Mesenchymal stem cell (in vitro differentiated cells and primary cell): ENCODE measurements at regions not wholly inside any gene's neighbourhood (a gene's known extent, or its start where the extent isn't known, plus 50 kb on each side); places are given as distances from the start of the nearest gene placed in this dataset.

Experiments used
- DNase-seq: peaks from one replicate; pipeline ENCODE4 v3.0.0-alpha.2; 2013
- H2AFZ ChIP-seq: one replicate; pipeline ENCODE4 v1.6.1; 2013; ENCODE audit warnings: low read depth, mild to moderate bottlenecking, control low read depth, inconsistent platforms, low read length, moderate library complexity
- H2AK5ac ChIP-seq: 2 replicates; pipeline ENCODE4 v1.6.1; 2013; ENCODE audit warnings: low read length, moderate library complexity, mild to moderate bottlenecking, inconsistent platforms; ENCODE audit not compliant: severe bottlenecking
- H2BK120ac ChIP-seq: one replicate; pipeline ENCODE4 v1.6.1; 2013; ENCODE audit warnings: low read depth, mild to moderate bottlenecking, inconsistent platforms, low read length, moderate library complexity
- H2BK12ac ChIP-seq, 2 experiments: one replicate each; pipeline ENCODE4 v1.6.1; 2013; ENCODE audit warnings: inconsistent platforms in 2 of 2, low read length in 2 of 2, mild to moderate bottlenecking in 2 of 2, moderate library complexity in 2 of 2, control low read depth in 1 of 2
- H2BK15ac ChIP-seq: one replicate; pipeline ENCODE4 v1.6.1; 2013; ENCODE audit warnings: mild to moderate bottlenecking, low read depth, inconsistent platforms; ENCODE audit not compliant: poor library complexity, severe bottlenecking
- H2BK5ac ChIP-seq: 2 replicates; pipeline ENCODE4 v1.6.1; 2013; ENCODE audit warnings: low read depth, mild to moderate bottlenecking, low read length, control low read depth, inconsistent platforms; ENCODE audit not compliant: poor library complexity, severe bottlenecking
- H3K14ac ChIP-seq, 2 experiments: one replicate each; pipeline ENCODE4 v1.6.1; 2013; ENCODE audit warnings: inconsistent platforms in 2 of 2, low read length in 2 of 2, control low read depth in 1 of 2, mild to moderate bottlenecking in 1 of 2, moderate library complexity in 1 of 2
- H3K18ac ChIP-seq, 2 experiments: one replicate each; pipeline ENCODE4 v1.6.1; 2013; ENCODE audit warnings: inconsistent platforms in 2 of 2, low read length in 2 of 2, control low read depth in 1 of 2, low read depth in 1 of 2, mild to moderate bottlenecking in 1 of 2
- H3K23ac ChIP-seq, 2 experiments: one replicate each; pipeline ENCODE4 v1.6.1; 2013; ENCODE audit warnings: inconsistent platforms in 2 of 2, low read length in 2 of 2, mild to moderate bottlenecking in 2 of 2, moderate library complexity in 2 of 2, control low read depth in 1 of 2
- H3K27ac ChIP-seq: 2 replicates; pipeline ENCODE4 v1.5.1; 2013; ENCODE audit warnings: mild to moderate bottlenecking, moderate library complexity, low read length, control low read depth, inconsistent platforms; ENCODE audit not compliant: poor library complexity, severe bottlenecking
- H3K27me3 ChIP-seq, 2 experiments: 2 replicates each; pipeline versions ENCODE4 v1.6.1 to v1.7.0; 2013; ENCODE audit warnings: low read length in 2 of 2, mild to moderate bottlenecking in 2 of 2, moderate library complexity in 2 of 2, control low read depth in 1 of 2, inconsistent platforms in 1 of 2; ENCODE audit not compliant: control insufficient read depth in 1 of 2, insufficient read depth in 1 of 2
- H3K36me3 ChIP-seq, 2 experiments: 2 replicates each; pipeline versions ENCODE4 v1.6.1 to v1.7.0; 2013; ENCODE audit warnings: low read length in 2 of 2, control low read depth in 1 of 2, inconsistent platforms in 1 of 2, low read depth in 1 of 2, mild to moderate bottlenecking in 1 of 2; ENCODE audit not compliant: insufficient read depth in 2 of 2, control insufficient read depth in 1 of 2
- H3K4ac ChIP-seq, 2 experiments: one replicate each; pipeline ENCODE4 v1.6.1; 2013; ENCODE audit warnings: inconsistent platforms in 2 of 2, low read length in 2 of 2, mild to moderate bottlenecking in 2 of 2, moderate library complexity in 2 of 2, control low read depth in 1 of 2, low read depth in 1 of 2
- H3K4me1 ChIP-seq: 2 replicates; pipeline ENCODE4 v1.6.1; 2013; ENCODE audit warnings: low read depth, low read length, control low read depth; ENCODE audit not compliant: control insufficient read depth, insufficient read depth
- H3K4me2 ChIP-seq: 2 replicates; pipeline ENCODE4 v1.6.1; 2013; ENCODE audit warnings: low read length, mild to moderate bottlenecking, inconsistent platforms; ENCODE audit not compliant: poor library complexity, severe bottlenecking
- H3K4me3 ChIP-seq, 2 experiments: 2 replicates each; pipeline versions ENCODE4 v1.5.1 to v1.7.0; 2013; ENCODE audit warnings: low read length in 2 of 2, mild to moderate bottlenecking in 2 of 2, control low read depth in 1 of 2, low read depth in 1 of 2; ENCODE audit not compliant: insufficient read depth in 1 of 2
- H3K79me1 ChIP-seq: replicated peaks from 2 replicates; pipeline ENCODE4 v1.6.1; 2013; ENCODE audit warnings: mild to moderate bottlenecking, control low read depth, low read length, inconsistent platforms; ENCODE audit not compliant: poor library complexity, severe bottlenecking
- H3K9ac ChIP-seq: 2 replicates; pipeline ENCODE4 v1.7.0; 2013; ENCODE audit warnings: mild to moderate bottlenecking, low read length, moderate library complexity
- H3K9me3 ChIP-seq: 2 replicates; pipeline ENCODE4 v1.7.0; 2013; ENCODE audit warnings: mild to moderate bottlenecking, low read length; ENCODE audit not compliant: control insufficient read depth
- H4K8ac ChIP-seq: one replicate; pipeline ENCODE4 v1.6.1; 2013; ENCODE audit warnings: inconsistent platforms, mild to moderate bottlenecking, low read length, moderate library complexity
- H4K91ac ChIP-seq: one replicate; pipeline ENCODE4 v1.6.1; 2013; ENCODE audit warnings: mild to moderate bottlenecking, low read length, inconsistent platforms
- WGBS: methylation state at CpG from one replicate; pipeline ENCODE4 v1.1.7; 2013; ENCODE audit warnings: mixed read lengths; 5-methylcytosine and 5-hydroxymethylcytosine counted together

- no peak overlapping the region for H2AK5ac ChIP-seq
- H3K4ac ChIP-seq = no peak overlapping the region
- peaks cover 4% of the 10 kb centered on the region for H3K4me1 ChIP-seq
- DNase-seq = peak; percentile 72
- no peak overlapping the region for H2BK12ac ChIP-seq
- no peaks in the 10 kb centered on the region for H3K9me3 ChIP-seq
- H3K18ac ChIP-seq = no peak overlapping the region
- H4K8ac ChIP-seq = no peak overlapping the region
- H2BK15ac ChIP-seq = no peak overlapping the region
- no peaks in the 10 kb centered on the region for H3K27me3 ChIP-seq
- H2BK5ac ChIP-seq = no peak overlapping the region
- H3K14ac ChIP-seq = no peak overlapping the region
- H2BK120ac ChIP-seq = no peak overlapping the region
- WGBS = 57% methylated on average over 1 of the region's 3 CpGs
- no peak overlapping the region for H3K4me2 ChIP-seq
- no peak overlapping the region for H3K23ac ChIP-seq
- no peak overlapping the region for H2AFZ ChIP-seq
- no peak overlapping the region for H3K9ac ChIP-seq
- H4K91ac ChIP-seq = no peak overlapping the region
- H3K36me3 ChIP-seq = no peaks in the 10 kb centered on the region
- H3K79me1 ChIP-seq = no peaks in the 10 kb centered on the region
- H3K27ac ChIP-seq = no peak overlapping the region
- H3K4me3 ChIP-seq = no peak overlapping the region
Measured at GRCh38 chr14:31933716-31934115, 143.4 kb upstream of the ARHGAP5 start.

DNA sequence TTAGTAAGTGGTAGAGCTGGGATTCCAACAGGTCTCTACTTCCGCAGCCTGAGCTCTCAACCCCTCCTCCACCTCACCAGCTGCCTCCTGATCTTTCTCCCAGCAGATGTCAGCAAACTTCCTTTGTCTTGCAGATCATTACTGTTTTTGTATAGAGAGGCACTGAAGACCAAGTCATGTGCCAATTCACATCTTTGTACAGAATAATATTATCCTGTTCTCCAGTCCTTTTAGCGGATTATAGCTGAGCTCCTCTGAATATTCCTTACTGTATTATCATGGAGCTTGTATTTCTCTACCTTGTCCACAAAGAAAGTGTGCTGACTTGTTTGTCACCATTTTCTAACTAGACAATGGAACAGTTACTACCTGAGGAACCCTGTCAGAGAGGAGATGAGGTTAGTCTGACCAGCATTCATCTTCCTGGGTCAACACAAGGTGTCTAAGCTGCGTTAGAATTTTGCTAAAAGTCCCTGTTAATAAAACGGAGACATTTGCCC is 142.3 kb upstream of the ARHGAP5 start:
- no peaks in the 10 kb centered on the region for H3K79me1 ChIP-seq
- H3K27ac ChIP-seq = no peak overlapping the region
- no peak overlapping the region for H3K23ac ChIP-seq
- H2AK5ac ChIP-seq = no peak overlapping the region
- H3K4me2 ChIP-seq = no peak overlapping the region
- H3K4me1 ChIP-seq = peaks cover 4% of the 10 kb centered on the region
- H2BK120ac ChIP-seq = peak overlapping the region; percentile 67
- H2BK5ac ChIP-seq = no peak overlapping the region
- H3K9ac ChIP-seq = peak overlapping the region; percentile 0
- 60% methylated on average over 4 of the region's 4 CpGs for WGBS
- no peak overlapping the region for H4K91ac ChIP-seq
- no peaks in the 10 kb centered on the region for H3K36me3 ChIP-seq
- no peak overlapping the region for H4K8ac ChIP-seq
- no peaks in the 10 kb centered on the region for H3K9me3 ChIP-seq
- no peaks in the 10 kb centered on the region for H3K27me3 ChIP-seq
- H3K4ac ChIP-seq = peak overlapping the region in 1 of 2 experiments; percentile 84
- H3K18ac ChIP-seq = no peak overlapping the region
- peak overlapping the region in 1 of 2 experiments; percentile 63 for H2BK12ac ChIP-seq
- no peak overlapping the region for H3K4me3 ChIP-seq
- no peak overlapping the region for H3K14ac ChIP-seq
- no peak overlapping the region for H2BK15ac ChIP-seq
- peak; percentile 73 for DNase-seq
- H2AFZ ChIP-seq = no peak overlapping the region

- H2BK5ac ChIP-seq = no peak overlapping the region
- H3K14ac ChIP-seq = no peak overlapping the region
- peak overlapping the region; percentile 67 for H2BK120ac ChIP-seq
- peak overlapping the region; percentile 0 for H3K9ac ChIP-seq
- H4K91ac ChIP-seq = no peak overlapping the region
- H3K79me1 ChIP-seq = no peaks in the 10 kb centered on the region
- H3K9me3 ChIP-seq = no peaks in the 10 kb centered on the region
- no peak overlapping the region for H2BK15ac ChIP-seq
- H2AK5ac ChIP-seq = peak overlapping the region; percentile 88
- no peak overlapping the region for H3K4me2 ChIP-seq
- no peak overlapping the region for H3K4me3 ChIP-seq
- H4K8ac ChIP-seq = peak overlapping the region; percentile 67
- DNase-seq = no peak
- H3K36me3 ChIP-seq = no peaks in the 10 kb centered on the region
- H2AFZ ChIP-seq = no peak overlapping the region
- peaks cover 2% of the 10 kb centered on the region for H3K4me1 ChIP-seq
- no peaks in the 10 kb centered on the region for H3K27me3 ChIP-seq
- H2BK12ac ChIP-seq = no peak overlapping the region
- no CpG with 5 or more reads among the region's 3 CpGs for WGBS
- H3K18ac ChIP-seq = no peak overlapping the region
- no peak overlapping the region for H3K4ac ChIP-seq
- H3K27ac ChIP-seq = no peak overlapping the region
- H3K23ac ChIP-seq = no peak overlapping the region
Measured at GRCh38 chr14:31935391-31935790, 141.7 kb upstream of the ARHGAP5 start.

DNA sequence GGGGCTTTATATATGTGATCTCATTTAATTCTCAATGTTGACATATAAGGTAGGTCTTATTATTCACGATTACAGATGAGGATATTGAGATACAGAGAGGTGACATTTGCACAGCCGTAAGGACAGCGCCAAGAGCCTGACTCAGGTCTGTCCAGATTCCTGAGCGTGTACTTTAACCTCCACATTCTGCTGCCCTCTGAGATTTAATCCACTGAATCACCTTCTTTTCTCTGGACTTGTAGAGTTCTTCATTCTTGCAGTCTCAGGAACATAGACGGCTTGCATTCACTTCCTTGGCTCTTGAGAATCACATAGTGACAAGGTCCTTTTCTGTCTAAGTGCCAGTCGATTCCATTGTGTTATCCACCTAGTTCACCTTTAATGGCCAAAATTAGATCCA is 141.0 kb upstream of the ARHGAP5 start:
- Histone ChIP-seq H2BK15ac (no peak overlapping the region), H3K27ac (no peak overlapping the region), H3K23ac (no peak overlapping the region), H3K14ac (no peak overlapping the region), H4K8ac (no peak overlapping the region), H3K18ac (peak overlapping the region; percentile 28 to 37), H2AK5ac (peak overlapping the region; percentile 18), H3K9ac (no peak overlapping the region), H3K4me1 (peaks cover 2% of the 10 kb centered on the region), H3K27me3 (no peaks in the 10 kb centered on the region), H3K9me3 (no peaks in the 10 kb centered on the region), H3K36me3 (no peaks in the 10 kb centered on the region), H2BK120ac (peak overlapping the region; percentile 50), H2BK5ac (no peak overlapping the region), H3K4me3 (no peak overlapping the region), H2BK12ac (peak overlapping the region; percentile 70 to 98), H3K79me1 (no peaks in the 10 kb centered on the region), H3K4ac (no peak overlapping the region), H4K91ac (no peak overlapping the region), H3K4me2 (no peak overlapping the region), H2AFZ (no peak overlapping the region)
- no peak for DNase-seq
- 73% methylated on average over 6 of the region's 6 CpGs for WGBS
